SK-N-SH (cell line): ENCODE measurements at regions not wholly inside any gene's neighbourhood (a gene's known extent, or its start where the extent isn't known, plus 50 kb on each side); places are given as distances from the start of the nearest gene placed in this dataset.

Experiments
- CTCF ChIA-PET: fragments of 300-600, 350-600 bp; formaldehyde crosslinking; extraction: SDS; loops from one replicate; lab custom pipeline; 2021; lab: Yijun Ruan, JAX
- POLR2A ChIA-PET: fragments of 350-600 bp; sonication (Branson Sonifier 250); formaldehyde crosslinking; extraction: SDS; loops from one replicate; lab custom pipeline; 2020; ENCODE audit warnings: antibody characterized with exemption, inconsistent platforms; lab: Yijun Ruan, JAX
- DNase-seq: peaks from one replicate; pipeline ENCODE4 v3.0.0; 2012
- H2AFZ ChIP-seq: fragments of 200-600 bp; sonication (generic); 2 replicates; pipeline ENCODE4 v1.8.1; 2016; ENCODE audit warnings: antibody characterized with exemption, mild to moderate bottlenecking, low read depth
- H3F3A ChIP-seq: fragments of 200-600 bp; sonication (generic); replicated peaks from 2 replicates; pipeline ENCODE3; 2016; ENCODE audit warnings: antibody characterized with exemption, mild to moderate bottlenecking; ENCODE audit not compliant: insufficient read depth
- H3K27ac ChIP-seq, 2 experiments: fragments of 200-500 bp in 1 of 2; fragments of 200-600 bp in 1 of 2; sonication (Bioruptor generic) in 1 of 2; sonication (generic), shearing (Covaris generic) in 1 of 2; 2 replicates each; pipeline versions ENCODE4 v1.5.1 to v1.6.1; 2014 to 2016; ENCODE audit warnings: low read depth in 2 of 2, inconsistent platforms in 1 of 2, low read length in 1 of 2, mild to moderate bottlenecking in 1 of 2, mixed read lengths in 1 of 2
- H3K27me3 ChIP-seq: fragments of 200-600 bp; sonication (generic), shearing (Covaris generic); 2 replicates; pipeline ENCODE4 v1.6.1; 2016; ENCODE audit warnings: mixed run types; ENCODE audit not compliant: insufficient read depth
- H3K36me3 ChIP-seq, 2 experiments: fragments of 200-500 bp in 1 of 2; fragments of 200-600 bp in 1 of 2; sonication (Bioruptor generic) in 1 of 2; sonication (generic) in 1 of 2; replicated peaks in 1 of 2; 2 replicates each; pipeline versions ENCODE3 to v1.5.1; 2014 to 2016; ENCODE audit warnings: low read length in 1 of 2, mild to moderate bottlenecking in 1 of 2; ENCODE audit not compliant: insufficient read depth in 2 of 2, control insufficient read depth in 1 of 2
- H3K4me1 ChIP-seq, 2 experiments: fragments of 200-500 bp in 1 of 2; fragments of 200-600 bp in 1 of 2; sonication (Bioruptor generic) in 1 of 2; sonication (generic), shearing (Covaris generic) in 1 of 2; 2 replicates each; pipeline versions ENCODE4 v1.5.1 to v1.6.1; 2014 to 2016; ENCODE audit warnings: low read depth in 1 of 2, low read length in 1 of 2, mixed run types in 1 of 2; ENCODE audit not compliant: insufficient read depth in 2 of 2, control insufficient read depth in 1 of 2
- H3K4me2 ChIP-seq: fragments of 200-600 bp; sonication (generic), shearing (Covaris generic); 2 replicates; pipeline ENCODE4 v1.6.1; 2017; ENCODE audit warnings: mixed run types
- H3K4me3 ChIP-seq, 2 experiments: fragments of 200-500 bp in 1 of 2; fragments of 200-600 bp in 1 of 2; sonication (Bioruptor generic) in 1 of 2; sonication (generic), shearing (Covaris generic) in 1 of 2; 2 replicates each; pipeline versions ENCODE4 v1.5.1 to v1.8.1; 2014 to 2016; ENCODE audit warnings: low read depth in 2 of 2, inconsistent platforms in 1 of 2, low read length in 1 of 2, mild to moderate bottlenecking in 1 of 2, mixed read lengths in 1 of 2, moderate library complexity in 1 of 2
- H3K79me2 ChIP-seq: fragments of 200-600 bp; sonication (generic); 2 replicates; pipeline ENCODE4 v1.8.1; 2017; ENCODE audit warnings: mild to moderate bottlenecking; ENCODE audit not compliant: insufficient read depth
- H3K9ac ChIP-seq: fragments of 200-600 bp; sonication (generic); 2 replicates; pipeline ENCODE4 v1.6.1; 2017; ENCODE audit warnings: mixed run types
- H3K9me2 ChIP-seq: fragments of 200-600 bp; sonication (generic); 2 replicates; pipeline ENCODE4 v1.6.1; 2017; ENCODE audit warnings: mixed run types
- H3K9me3 ChIP-seq: fragments of 200-600 bp; sonication (generic); 2 replicates; pipeline ENCODE4 v1.6.1; 2017; ENCODE audit warnings: mixed run types, mild to moderate bottlenecking, moderate library complexity
- H4K20me1 ChIP-seq: fragments of 200-600 bp; sonication (generic); 2 replicates; pipeline ENCODE4 v1.6.1; 2017; ENCODE audit warnings: mild to moderate bottlenecking, mixed run types; ENCODE audit not compliant: insufficient read depth
- EP300 ChIP-seq, 2 experiments: IDR thresholded peaks; 2 replicates each; pipeline versions ENCODE4 v1.4.0 to v1.6.1; 2012; ENCODE audit warnings: borderline replicate concordance in 1 of 2, low read depth in 1 of 2, low read length in 1 of 2
- GABPA ChIP-seq: IDR thresholded peaks from 2 replicates; pipeline ENCODE4 v1.4.0; 2012; ENCODE audit warnings: low read depth, mild to moderate bottlenecking
- GATA2 ChIP-seq: sonication (generic); formaldehyde crosslinking; IDR thresholded peaks from 2 replicates; pipeline ENCODE4 v1.5.0; 2020; ENCODE audit warnings: mild to moderate bottlenecking, missing genetic modification reagents
- IRF3 ChIP-seq: fragments of 150-350 bp; IDR thresholded peaks from 2 replicates; pipeline ENCODE4 v1.6.1; 2016; ENCODE audit warnings: mild to moderate bottlenecking, low read depth, low read length
- MEF2A ChIP-seq: IDR thresholded peaks from 2 replicates; pipeline ENCODE4 v1.4.0; 2012; ENCODE audit warnings: low read depth, borderline replicate concordance
- MXI1 ChIP-seq: IDR thresholded peaks from 2 replicates; pipeline ENCODE4 v1.6.1; 2012; ENCODE audit warnings: mild to moderate bottlenecking, low read depth, low read length, improper control_type of control experiment
- RAD21 ChIP-seq: IDR thresholded peaks from 2 replicates; pipeline ENCODE4 v1.6.1; 2012; ENCODE audit warnings: mild to moderate bottlenecking, low read length
- RCOR1 ChIP-seq: fragments of 150-350 bp; IDR thresholded peaks from 2 replicates; pipeline ENCODE4 v1.6.1; 2017; ENCODE audit warnings: antibody characterized with exemption, low read length
- RXRA ChIP-seq: IDR thresholded peaks from 2 replicates; pipeline ENCODE4 v1.4.0; 2012; ENCODE audit warnings: low read depth, mild to moderate bottlenecking, borderline replicate concordance
- SIN3A ChIP-seq: IDR thresholded peaks from 2 replicates; pipeline ENCODE4 v1.6.1; 2012; ENCODE audit warnings: low read depth, mild to moderate bottlenecking, low read length, moderate library complexity, borderline replicate concordance
- TEAD4 ChIP-seq: IDR thresholded peaks from 2 replicates; pipeline ENCODE4 v1.4.0; 2012; ENCODE audit warnings: mild to moderate bottlenecking, borderline replicate concordance; ENCODE audit not compliant: insufficient read depth
- USF1 ChIP-seq: IDR thresholded peaks from 2 replicates; pipeline ENCODE4 v1.4.0; 2012; ENCODE audit warnings: low read depth, borderline replicate concordance
- USF2 ChIP-seq: fragments of 150-350 bp; IDR thresholded peaks from 2 replicates; pipeline ENCODE4 v1.6.1; 2017; ENCODE audit warnings: antibody characterized with exemption, low read length, low read depth, borderline replicate concordance
- WGBS: methylation state at CpG from one replicate; pipeline ENCODE4 v1.1.6; 2017; ENCODE audit warnings: low lambda C conversion rate; 5-methylcytosine and 5-hydroxymethylcytosine counted together

DNA sequence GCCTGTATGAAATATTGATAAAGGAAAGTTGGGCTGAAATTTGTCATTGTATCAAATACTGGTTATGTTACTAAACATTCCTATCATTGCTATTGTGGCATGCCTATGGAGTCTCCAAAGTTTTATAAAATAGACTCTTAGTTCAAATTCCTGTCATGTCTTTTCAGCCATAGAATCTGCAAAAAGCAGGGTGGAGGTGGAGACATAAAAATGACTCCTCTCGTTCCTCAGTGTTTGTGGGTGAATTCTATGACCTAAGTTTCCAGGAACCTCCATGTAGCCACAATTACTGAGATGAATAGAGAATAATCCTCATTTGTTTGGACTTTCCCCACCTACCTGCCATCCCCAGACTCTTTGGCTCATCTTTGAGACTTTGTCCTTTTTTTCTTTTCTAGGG is 326.3 kb upstream of the ETAA1 start:
- 18% methylated on average over 1 of the region's 1 CpG for WGBS
- Histone ChIP-seq H2AFZ (no peak overlapping the region), H3K36me3 (no peaks in the 10 kb centered on the region), H3K4me3 (no peak overlapping the region), H3K27me3 (no peaks in the 10 kb centered on the region; the same call in 1 of the 2 replicates), H3F3A (no peaks in the 10 kb centered on the region), H3K9me2 (no peaks in the 10 kb centered on the region), H3K9ac (no peak overlapping the region), H4K20me1 (no peaks in the 10 kb centered on the region), H3K4me2 (no peak overlapping the region), H3K9me3 (no peaks in the 10 kb centered on the region), H3K79me2 (no peaks in the 10 kb centered on the region), H3K27ac (no peak overlapping the region), H3K4me1 (peaks cover 0 to 3% of the 10 kb centered on the region in 2 experiments; a peak in 1 of 4 replicates)
- DNase-seq: no peak
- ChIA-PET POLR2A (no interaction called here), CTCF (no interaction called here)
- TF ChIP-seq TEAD4 (no peak), USF1 (no peak), RXRA (no peak), USF2 (no peak), MXI1 (no peak), RAD21 (no peak), IRF3 (no peak)

DNA sequence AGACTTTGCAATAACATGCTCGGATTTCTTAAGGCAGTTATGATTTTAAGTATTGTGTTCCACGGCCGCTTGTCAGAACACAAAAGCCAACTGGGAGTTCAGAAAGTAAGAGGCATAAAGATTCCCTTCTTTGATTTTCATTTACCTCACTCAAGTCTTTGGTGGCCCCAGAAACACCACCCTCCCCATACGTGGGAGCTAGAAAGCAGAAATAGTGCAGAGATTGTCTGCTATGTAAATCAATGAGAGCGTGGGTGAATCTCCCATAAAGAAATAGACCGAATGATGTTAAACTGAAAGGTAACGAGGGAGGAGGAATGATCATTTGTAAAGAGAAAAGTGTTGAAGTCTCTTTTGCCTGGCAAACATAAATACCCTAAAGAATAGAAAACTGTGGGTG is 322.1 kb upstream of the ETAA1 start:
- POLR2A ChIA-PET: no interaction called here
- no peaks in the 10 kb centered on the region for H3K27me3 ChIP-seq
- TF ChIP-seq RCOR1 (no peak), SIN3A (no peak), MEF2A (no peak), EP300 (IDR thresholded peaks at IDR 0.05; ENCODE audit: borderline replicate concordance in 1 of 2, low read depth in 1 of 2, low read length in 1 of 2) (no peak), GABPA (no peak), GATA2 (CRISPR knock-in tag) (no peak)
- TF ChIP-seq, all 33 proteins: peak for 0
- no peaks in the 10 kb centered on the region for H3F3A ChIP-seq
- no peak overlapping the region for H3K9ac ChIP-seq
- no peaks in the 10 kb centered on the region for H3K79me2 ChIP-seq
- H3K4me2 ChIP-seq: no peak overlapping the region
- H3K9me2 ChIP-seq: no peaks in the 10 kb centered on the region
- DNase-seq: no peak
- CTCF ChIA-PET: interaction anchor here (1.7 kb wide), 1 partner anchor 10 kb away, joined by 3 read pairs; no protein-coding TSS in a partner anchor
- H4K20me1 ChIP-seq: no peaks in the 10 kb centered on the region
- H3K4me3 ChIP-seq: no peak overlapping the region
- H3K4me1 ChIP-seq: no peaks in the 10 kb centered on the region
- no peak overlapping the region for H2AFZ ChIP-seq
- no peaks in the 10 kb centered on the region for H3K36me3 ChIP-seq
- H3K27ac ChIP-seq: no peak overlapping the region
- 71% methylated on average over 7 of the region's 7 CpGs for WGBS
- H3K9me3 ChIP-seq: no peaks in the 10 kb centered on the region
